Loucy (cell line): ENCODE measurements at regions not wholly inside any gene's neighbourhood (a gene's known extent, or its start where the extent isn't known, plus 50 kb on each side); places are given as distances from the start of the nearest gene placed in this dataset.

Experiments
- H2AFZ ChIP-seq: fragments of 200-600 bp; sonication (generic); 2 replicates; pipeline ENCODE4 v1.6.0; 2016; ENCODE audit warnings: antibody characterized with exemption, mild to moderate bottlenecking, low read length, moderate library complexity
- H3F3A ChIP-seq: fragments of 200-600 bp; 2 replicates; pipeline ENCODE4 v1.6.0; 2016; ENCODE audit warnings: antibody characterized with exemption, low read depth, mild to moderate bottlenecking
- H3K27me3 ChIP-seq: fragments of 200-600 bp; sonication (generic); 2 replicates; pipeline ENCODE4 v1.6.1; 2014; ENCODE audit warnings: low read length, mild to moderate bottlenecking; ENCODE audit not compliant: insufficient read depth, poor library complexity, severe bottlenecking
- H3K36me3 ChIP-seq: fragments of 200-600 bp; sonication (generic); 2 replicates; pipeline ENCODE4 v1.6.1; 2016; ENCODE audit warnings: low read length; ENCODE audit not compliant: insufficient read depth
- H3K4me1 ChIP-seq: fragments of 200-600 bp; sonication (generic); 2 replicates; pipeline ENCODE4 v1.5.1; 2014; ENCODE audit warnings: low read length, mild to moderate bottlenecking; ENCODE audit not compliant: insufficient read depth, poor library complexity, severe bottlenecking
- H3K4me2 ChIP-seq: fragments of 200-600 bp; sonication (generic); 2 replicates; pipeline ENCODE4 v1.6.0; 2014; ENCODE audit warnings: antibody characterized with exemption, low read length, low read depth, mild to moderate bottlenecking; ENCODE audit not compliant: poor library complexity, severe bottlenecking
- H3K4me3 ChIP-seq: fragments of 200-600 bp; sonication (generic); 2 replicates; pipeline ENCODE4 v1.5.1; 2014; ENCODE audit warnings: low read length, mild to moderate bottlenecking, mixed read lengths; ENCODE audit not compliant: poor library complexity, severe bottlenecking
- H3K79me2 ChIP-seq: fragments of 200-600 bp; sonication (generic); 2 replicates; pipeline ENCODE4 v1.6.1; 2014; ENCODE audit warnings: low read length; ENCODE audit not compliant: insufficient read depth
- H3K9ac ChIP-seq: fragments of 200-600 bp; sonication (generic); 2 replicates; pipeline ENCODE4 v1.6.0; 2014; ENCODE audit warnings: mild to moderate bottlenecking, low read depth, low read length, moderate library complexity; ENCODE audit not compliant: poor library complexity, severe bottlenecking
- H3K9me2 ChIP-seq: fragments of 200-600 bp; sonication (generic); replicated peaks from 2 replicates; pipeline ENCODE4 v1.6.1; 2016; ENCODE audit warnings: low read depth, low read length, mixed read lengths
- H3K9me3 ChIP-seq: fragments of 200-600 bp; sonication (generic); 2 replicates; pipeline ENCODE4 v1.6.1; 2014; ENCODE audit warnings: mild to moderate bottlenecking, antibody characterized with exemption, low read length, low read depth; ENCODE audit not compliant: insufficient read depth
- H4K20me1 ChIP-seq: fragments of 200-600 bp; sonication (generic); 2 replicates; pipeline ENCODE4 v1.6.0; 2014; ENCODE audit warnings: antibody characterized with exemption, low read length, mild to moderate bottlenecking; ENCODE audit not compliant: insufficient read depth, poor library complexity, severe bottlenecking
- EZH2phosphoT487 ChIP-seq: fragments of 200-600 bp; IDR thresholded peaks from 2 replicates; pipeline ENCODE4 v1.6.1; 2018; ENCODE audit warnings: antibody characterized with exemption, mild to moderate bottlenecking, moderate library complexity, borderline replicate concordance
- TF ChIP-seq, protein P1 (sequence below): fragments of 200-600 bp; sonication (generic); conservative IDR thresholded peaks from 2 replicates; pipeline ENCODE4 v1.5.1; 2014; ENCODE audit warnings: mild to moderate bottlenecking, antibody characterized with exemption, low read length

DNA sequence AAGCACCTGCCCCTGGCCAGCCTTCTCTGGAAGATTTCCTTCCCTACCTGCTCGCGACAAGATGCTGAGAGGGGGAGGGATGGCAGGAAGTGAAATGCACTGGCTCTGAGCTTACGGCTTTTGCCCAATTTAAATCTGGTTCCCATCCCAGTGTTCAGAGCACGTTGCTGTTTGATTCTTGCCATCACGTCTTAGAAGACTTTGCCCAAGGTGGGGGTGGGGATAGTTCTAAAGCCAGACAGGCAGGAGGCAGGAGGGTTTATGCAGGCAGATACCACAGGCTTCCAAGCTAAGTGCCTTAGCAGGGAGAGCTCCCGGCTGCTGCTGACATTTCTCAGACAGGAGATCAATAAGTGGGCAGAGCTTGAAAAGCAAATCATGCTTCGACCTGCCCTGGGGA lies 393.9 kb downstream of the MID1IP1 start:
- Histone ChIP-seq H3K27me3 (no peaks in the 10 kb centered on the region), H3K79me2 (no peaks in the 10 kb centered on the region), H3K36me3 (no peaks in the 10 kb centered on the region), H4K20me1 (no peaks in the 10 kb centered on the region), H3K4me2 (peak overlapping the region; percentile 79), H3K4me1 (peaks cover 56% of the 10 kb centered on the region), H3F3A (no peaks in the 10 kb centered on the region; the same call in 1 of the 2 replicates), H3K9ac (peak overlapping the region; percentile 54), H3K9me3 (no peaks in the 10 kb centered on the region), H3K4me3 (peak overlapping the region; percentile 66), H2AFZ (no peak overlapping the region), H3K9me2 (no peaks in the 10 kb centered on the region)
- TF ChIP-seq EZH2phosphoT487, result no peak
- TF ChIP-seq, protein P1, sequence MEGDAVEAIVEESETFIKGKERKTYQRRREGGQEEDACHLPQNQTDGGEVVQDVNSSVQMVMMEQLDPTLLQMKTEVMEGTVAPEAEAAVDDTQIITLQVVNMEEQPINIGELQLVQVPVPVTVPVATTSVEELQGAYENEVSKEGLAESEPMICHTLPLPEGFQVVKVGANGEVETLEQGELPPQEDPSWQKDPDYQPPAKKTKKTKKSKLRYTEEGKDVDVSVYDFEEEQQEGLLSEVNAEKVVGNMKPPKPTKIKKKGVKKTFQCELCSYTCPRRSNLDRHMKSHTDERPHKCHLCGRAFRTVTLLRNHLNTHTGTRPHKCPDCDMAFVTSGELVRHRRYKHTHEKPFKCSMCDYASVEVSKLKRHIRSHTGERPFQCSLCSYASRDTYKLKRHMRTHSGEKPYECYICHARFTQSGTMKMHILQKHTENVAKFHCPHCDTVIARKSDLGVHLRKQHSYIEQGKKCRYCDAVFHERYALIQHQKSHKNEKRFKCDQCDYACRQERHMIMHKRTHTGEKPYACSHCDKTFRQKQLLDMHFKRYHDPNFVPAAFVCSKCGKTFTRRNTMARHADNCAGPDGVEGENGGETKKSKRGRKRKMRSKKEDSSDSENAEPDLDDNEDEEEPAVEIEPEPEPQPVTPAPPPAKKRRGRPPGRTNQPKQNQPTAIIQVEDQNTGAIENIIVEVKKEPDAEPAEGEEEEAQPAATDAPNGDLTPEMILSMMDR, result no peak

DNA sequence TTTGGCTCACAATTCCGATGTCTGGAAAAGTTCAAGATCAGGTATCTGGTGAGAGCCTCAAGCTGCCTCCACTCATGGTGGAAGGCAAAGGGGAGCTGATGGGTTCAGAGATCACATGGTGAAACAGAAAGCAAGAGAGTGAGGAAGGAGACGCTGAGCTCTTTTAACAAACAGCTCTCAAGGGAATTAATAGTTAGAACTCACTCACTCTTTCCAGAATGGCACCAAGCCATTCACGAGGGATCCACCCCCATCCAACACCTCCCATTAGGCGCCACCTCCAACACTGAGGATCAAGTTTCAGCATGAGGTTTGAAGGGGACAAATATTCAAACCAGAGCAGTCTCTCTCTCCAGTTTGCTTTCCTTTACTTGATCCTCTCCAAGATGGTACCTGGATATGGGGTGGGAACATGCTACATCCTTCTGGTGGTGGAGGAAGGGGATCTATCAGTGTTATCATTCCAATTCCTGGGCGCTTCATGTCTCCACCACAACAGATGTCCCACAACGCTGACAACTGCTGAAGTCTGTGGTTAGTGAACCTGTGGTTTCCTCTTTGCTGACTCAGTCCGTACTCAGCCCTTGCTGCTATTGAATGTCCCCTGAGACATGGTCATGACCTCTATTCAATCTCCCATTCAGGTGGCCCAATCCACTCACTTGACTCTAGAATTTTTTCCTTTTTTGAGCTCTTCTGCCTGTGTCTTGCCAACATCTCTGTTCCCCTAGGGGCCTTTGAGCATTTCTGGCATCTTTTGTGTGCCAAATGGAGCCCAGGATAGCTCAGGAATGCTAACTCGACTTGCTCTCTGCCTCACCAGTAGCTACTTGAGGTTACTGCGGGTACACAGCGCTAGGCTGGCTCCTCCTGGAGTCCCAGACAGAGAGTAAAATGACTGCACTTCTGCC lies 395.2 kb downstream of the MID1IP1 start:
- Histone ChIP-seq H3K4me2 (peak overlapping the region; percentile 79), H3K4me3 (peak overlapping the region; percentile 66), H3K9me2 (no peaks in the 10 kb centered on the region), H2AFZ (no peak overlapping the region), H3F3A (no peaks in the 10 kb centered on the region; the same call in 1 of the 2 replicates), H3K27me3 (no peaks in the 10 kb centered on the region), H3K9ac (peak overlapping the region; percentile 54), H3K4me1 (peaks cover 67% of the 10 kb centered on the region), H3K36me3 (no peaks in the 10 kb centered on the region), H3K79me2 (no peaks in the 10 kb centered on the region), H3K9me3 (no peaks in the 10 kb centered on the region), H4K20me1 (no peaks in the 10 kb centered on the region)
- no peak for TF ChIP-seq EZH2phosphoT487
- TF ChIP-seq, protein P1, result no peak

DNA sequence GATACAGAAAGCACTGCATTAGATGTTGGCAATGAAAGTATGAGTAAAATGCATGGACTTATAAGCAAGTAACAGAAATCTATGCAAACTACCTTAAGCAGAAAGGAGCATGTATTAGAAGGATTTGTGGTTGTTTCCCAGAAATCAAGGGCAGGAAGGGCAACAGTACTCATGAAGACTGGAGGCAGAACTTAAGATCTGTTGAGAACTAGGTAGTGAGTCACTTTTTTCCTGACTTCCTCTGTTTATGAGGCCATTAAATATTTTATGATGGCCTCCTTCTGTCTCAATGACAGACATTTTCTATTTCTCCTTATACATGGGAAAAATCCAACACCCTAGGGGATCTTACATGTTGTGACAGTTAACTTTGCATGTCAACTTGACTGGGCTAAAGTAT lies 398.2 kb downstream of the MID1IP1 start:
- Histone ChIP-seq H3K9me3 (no peaks in the 10 kb centered on the region), H3F3A (no peaks in the 10 kb centered on the region; the same call in 1 of the 2 replicates), H3K4me3 (no peak overlapping the region), H3K79me2 (no peaks in the 10 kb centered on the region), H3K4me2 (peak overlapping the region; percentile 32), H3K9ac (no peak overlapping the region), H4K20me1 (no peaks in the 10 kb centered on the region), H2AFZ (no peak overlapping the region), H3K27me3 (no peaks in the 10 kb centered on the region), H3K36me3 (no peaks in the 10 kb centered on the region), H3K9me2 (no peaks in the 10 kb centered on the region), H3K4me1 (peaks cover 66% of the 10 kb centered on the region)
- TF ChIP-seq, protein P1, result no peak
- TF ChIP-seq EZH2phosphoT487, result no peak
